ENCODE measurements at regions not wholly inside any gene's neighbourhood (a gene's known extent, or its start where the extent isn't known, plus 50 kb on each side); places are given as distances from the start of the nearest gene placed in this dataset.
"Not testable (repeated sequence)": the region's sequence is repeated elsewhere in the genome, so short reads cannot be mapped to it uniquely, and the experiment has no call there.

- no peaks in the 10 kb centered on the region for H3K36me3 Mint-ChIP-seq (ENCODE audit: insufficient read depth)
- no peak for DNase-seq (ENCODE audit: low spot score, unreplicated experiment)
- TF ChIP-seq, protein P1, sequence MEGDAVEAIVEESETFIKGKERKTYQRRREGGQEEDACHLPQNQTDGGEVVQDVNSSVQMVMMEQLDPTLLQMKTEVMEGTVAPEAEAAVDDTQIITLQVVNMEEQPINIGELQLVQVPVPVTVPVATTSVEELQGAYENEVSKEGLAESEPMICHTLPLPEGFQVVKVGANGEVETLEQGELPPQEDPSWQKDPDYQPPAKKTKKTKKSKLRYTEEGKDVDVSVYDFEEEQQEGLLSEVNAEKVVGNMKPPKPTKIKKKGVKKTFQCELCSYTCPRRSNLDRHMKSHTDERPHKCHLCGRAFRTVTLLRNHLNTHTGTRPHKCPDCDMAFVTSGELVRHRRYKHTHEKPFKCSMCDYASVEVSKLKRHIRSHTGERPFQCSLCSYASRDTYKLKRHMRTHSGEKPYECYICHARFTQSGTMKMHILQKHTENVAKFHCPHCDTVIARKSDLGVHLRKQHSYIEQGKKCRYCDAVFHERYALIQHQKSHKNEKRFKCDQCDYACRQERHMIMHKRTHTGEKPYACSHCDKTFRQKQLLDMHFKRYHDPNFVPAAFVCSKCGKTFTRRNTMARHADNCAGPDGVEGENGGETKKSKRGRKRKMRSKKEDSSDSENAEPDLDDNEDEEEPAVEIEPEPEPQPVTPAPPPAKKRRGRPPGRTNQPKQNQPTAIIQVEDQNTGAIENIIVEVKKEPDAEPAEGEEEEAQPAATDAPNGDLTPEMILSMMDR (IDR thresholded peaks at IDR 0.05; ENCODE audit: unreplicated experiment): no peak
- peaks cover 5% of the 10 kb centered on the region for H3K27me3 Mint-ChIP-seq
- no peak overlapping the region for H3K4me3 Mint-ChIP-seq (ENCODE audit: low read depth)
- no peak overlapping the region for H3K27ac Mint-ChIP-seq
- peaks cover 18% of the 10 kb centered on the region for H3K9me3 Mint-ChIP-seq (ENCODE audit: low read depth)
- H3K4me1 Mint-ChIP-seq (ENCODE audit: low read depth): no peaks in the 10 kb centered on the region
Observed at GRCh38 chr1:157348538-157349480, 203.5 kb downstream of the FCRL5 start.

DNA sequence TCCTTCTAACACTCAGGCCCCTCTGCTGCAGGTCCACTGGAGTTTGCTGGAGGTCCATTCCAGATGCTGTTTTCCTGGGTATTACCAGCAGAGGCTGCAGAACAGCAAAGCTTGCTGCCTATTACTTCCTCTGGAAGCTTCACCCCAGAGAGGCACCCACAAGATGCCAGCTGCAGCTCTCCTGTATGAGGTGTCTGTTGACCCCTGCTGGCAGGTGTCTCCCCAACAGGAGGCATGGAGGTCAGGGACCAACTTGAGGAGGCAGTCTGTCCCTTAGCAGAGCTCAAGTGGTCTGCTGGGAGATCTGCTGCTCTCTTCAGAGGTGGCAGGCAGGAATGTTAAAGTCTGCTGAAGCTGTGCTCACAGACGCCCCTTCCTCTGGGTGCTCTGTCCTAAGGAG, 204.8 kb downstream of the FCRL5 start:
- TF ChIP-seq, protein P1 (IDR thresholded peaks at IDR 0.05; ENCODE audit: unreplicated experiment): no peak
- peaks cover 5% of the 10 kb centered on the region for H3K27me3 Mint-ChIP-seq

GRCh38 chr1:157337785-157338184, 199.6 kb upstream of the ETV3 start:
- not testable (repeated sequence) for H3K36me3 Mint-ChIP-seq (ENCODE audit: insufficient read depth); H3K27me3 Mint-ChIP-seq
- peaks cover 14% of the 10 kb centered on the region for H3K9me3 Mint-ChIP-seq (ENCODE audit: low read depth)

More for the DNA sequence above, 204.8 kb downstream of the FCRL5 start:
- H3K27ac Mint-ChIP-seq: no peak overlapping the region
- H3K4me1 Mint-ChIP-seq (ENCODE audit: low read depth): no peaks in the 10 kb centered on the region
- peaks cover 18% of the 10 kb centered on the region for H3K9me3 Mint-ChIP-seq (ENCODE audit: low read depth)
- no peaks in the 10 kb centered on the region for H3K36me3 Mint-ChIP-seq (ENCODE audit: insufficient read depth)
- DNase-seq (ENCODE audit: low spot score, unreplicated experiment): no peak
- H3K4me3 Mint-ChIP-seq (ENCODE audit: low read depth): no peak overlapping the region

GRCh38 chr1:157335056-157335455, 196.9 kb upstream of the ETV3 start:
- no peak overlapping the region for H3K4me3 Mint-ChIP-seq (ENCODE audit: low read depth)
- peaks cover 25% of the 10 kb centered on the region for H3K9me3 Mint-ChIP-seq (ENCODE audit: low read depth)
- no peak overlapping the region for H3K27ac Mint-ChIP-seq
- TF ChIP-seq, protein P1 (IDR thresholded peaks at IDR 0.05; ENCODE audit: unreplicated experiment): no peak
- H3K36me3 Mint-ChIP-seq (ENCODE audit: insufficient read depth): peaks cover 2% of the 10 kb centered on the region
- H3K4me1 Mint-ChIP-seq (ENCODE audit: low read depth): peaks cover 3% of the 10 kb centered on the region
- no peak for DNase-seq (ENCODE audit: low spot score, unreplicated experiment)
- H3K27me3 Mint-ChIP-seq: no peaks in the 10 kb centered on the region

More at GRCh38 chr1:157337785-157338184, 199.6 kb upstream of the ETV3 start:
- not testable (repeated sequence) for DNase-seq (ENCODE audit: low spot score, unreplicated experiment); H3K4me3 Mint-ChIP-seq (ENCODE audit: low read depth); H3K27ac Mint-ChIP-seq; H3K4me1 Mint-ChIP-seq (ENCODE audit: low read depth)

GRCh38 chr1:157334041-157334440, 195.8 kb upstream of the ETV3 start:
- no peaks in the 10 kb centered on the region for H3K27me3 Mint-ChIP-seq
- no peak overlapping the region for H3K27ac Mint-ChIP-seq
- H3K36me3 Mint-ChIP-seq (ENCODE audit: insufficient read depth): peaks cover 2% of the 10 kb centered on the region
- H3K9me3 Mint-ChIP-seq (ENCODE audit: low read depth): peaks cover 25% of the 10 kb centered on the region
- TF ChIP-seq, protein P1 (IDR thresholded peaks at IDR 0.05; ENCODE audit: unreplicated experiment): no peak
- H3K4me3 Mint-ChIP-seq (ENCODE audit: low read depth): no peak overlapping the region
- DNase-seq (ENCODE audit: low spot score, unreplicated experiment): no peak
- peaks cover 3% of the 10 kb centered on the region for H3K4me1 Mint-ChIP-seq (ENCODE audit: low read depth)

- H3K4me1 Mint-ChIP-seq (ENCODE audit: low read depth); H3K27ac Mint-ChIP-seq; H3K36me3 Mint-ChIP-seq (ENCODE audit: insufficient read depth); H3K4me3 Mint-ChIP-seq (ENCODE audit: low read depth); H3K27me3 Mint-ChIP-seq; DNase-seq (ENCODE audit: low spot score, unreplicated experiment): not testable (repeated sequence)
- H3K9me3 Mint-ChIP-seq (ENCODE audit: low read depth): peaks cover 13% of the 10 kb centered on the region
Observed at GRCh38 chr1:157330177-157330576, 192.0 kb upstream of the ETV3 start.

DNA sequence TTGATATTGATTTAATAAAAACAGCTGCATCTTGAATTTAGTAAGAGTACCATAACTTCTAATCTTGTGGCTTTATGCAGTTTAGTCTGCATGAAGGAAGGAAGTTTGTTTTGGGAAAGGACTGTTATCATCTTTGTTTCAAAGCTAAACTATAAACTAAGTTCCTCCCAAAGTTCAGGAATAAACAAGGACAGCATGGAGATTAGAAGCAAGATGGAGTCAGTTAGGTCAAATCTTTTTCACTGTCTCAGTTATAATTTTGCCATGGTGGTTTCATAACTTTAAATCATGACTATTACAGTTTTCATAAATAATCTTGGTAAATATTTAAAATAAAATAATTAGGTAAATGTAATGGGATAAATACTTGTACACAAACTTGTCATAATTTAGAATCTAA, 189.9 kb upstream of the ETV3 start:
- not testable (repeated sequence) for H3K27me3 Mint-ChIP-seq; H3K36me3 Mint-ChIP-seq (ENCODE audit: insufficient read depth); H3K27ac Mint-ChIP-seq; DNase-seq (ENCODE audit: low spot score, unreplicated experiment); H3K4me3 Mint-ChIP-seq (ENCODE audit: low read depth)
- Mint-ChIP-seq H3K4me1 (ENCODE audit: low read depth) (peaks cover 10% of the 10 kb centered on the region), H3K9me3 (ENCODE audit: low read depth) (peaks cover 13% of the 10 kb centered on the region)

All from progenitor cell of endocrine pancreas (in vitro differentiated cells).